ENCODE measurements at regions not wholly inside any gene's neighbourhood (a gene's known extent, or its start where the extent isn't known, plus 50 kb on each side); places are given as distances from the start of the nearest gene placed in this dataset.
A peak's percentile ranks its signal among the peaks of the same experiment; 100 is the strongest.

- no peak for DNase-seq (ENCODE audit: low spot score)
Measured at GRCh38 chr4:135207531-135207930, 1005.9 kb upstream of the PABPC4L start.

- DNase-seq (ENCODE audit: low spot score): no peak
Measured at GRCh38 chr4:135204311-135204710, 1002.7 kb upstream of the PABPC4L start.

GRCh38 chr4:135201081-135201480 is 999.5 kb upstream of the PABPC4L start:
- peak; percentile 10 for DNase-seq (ENCODE audit: low spot score)

GRCh38 chr4:135197641-135198040 is 996.1 kb upstream of the PABPC4L start:
- no peak for DNase-seq (ENCODE audit: low spot score)

- DNase-seq (ENCODE audit: low spot score): no peak
Measured at GRCh38 chr4:135194477-135194876, 992.9 kb upstream of the PABPC4L start.

- peak; percentile 15 for DNase-seq (ENCODE audit: low spot score)
Measured at GRCh38 chr4:135192751-135193535, 991.4 kb upstream of the PABPC4L start.

- DNase-seq (ENCODE audit: low spot score): no peak
Measured at GRCh38 chr4:135191596-135191995, 990.0 kb upstream of the PABPC4L start.

GRCh38 chr4:135186002-135186401 is 984.4 kb upstream of the PABPC4L start:
- no peak for DNase-seq (ENCODE audit: low spot score)

GRCh38 chr4:135185256-135185655 is 983.7 kb upstream of the PABPC4L start:
- no peak for DNase-seq (ENCODE audit: low spot score)

GRCh38 chr4:135184715-135185114 is 983.1 kb upstream of the PABPC4L start:
- DNase-seq (ENCODE audit: low spot score): no peak

GRCh38 chr4:135177321-135177720 is 975.7 kb upstream of the PABPC4L start:
- no peak for DNase-seq (ENCODE audit: low spot score)

- no peak for DNase-seq (ENCODE audit: low spot score)
Measured at GRCh38 chr4:135166661-135167060, 965.1 kb upstream of the PABPC4L start.

- no peak for DNase-seq (ENCODE audit: low spot score)
Measured at GRCh38 chr4:135164601-135165000, 963.0 kb upstream of the PABPC4L start.

GRCh38 chr4:135144498-135144897 is 942.9 kb upstream of the PABPC4L start:
- DNase-seq (ENCODE audit: low spot score): no peak

- DNase-seq (ENCODE audit: low spot score): no peak
Measured at GRCh38 chr4:135124196-135124595, 922.6 kb upstream of the PABPC4L start.

- DNase-seq (ENCODE audit: low spot score): no peak
Measured at GRCh38 chr4:135123632-135124031, 922.0 kb upstream of the PABPC4L start.

GRCh38 chr4:135122457-135122856 is 920.9 kb upstream of the PABPC4L start:
- no peak for DNase-seq (ENCODE audit: low spot score)

GRCh38 chr4:135120195-135120594 is 918.6 kb upstream of the PABPC4L start:
- peak; percentile 3 for DNase-seq (ENCODE audit: low spot score)

- DNase-seq (ENCODE audit: low spot score): no peak
Measured at GRCh38 chr4:135114079-135114478, 912.5 kb upstream of the PABPC4L start.

- no peak for DNase-seq (ENCODE audit: low spot score)
Measured at GRCh38 chr4:135098061-135098460, 896.5 kb upstream of the PABPC4L start.

GRCh38 chr4:135073389-135073788 is 871.8 kb upstream of the PABPC4L start:
- DNase-seq (ENCODE audit: low spot score): no peak

- DNase-seq (ENCODE audit: low spot score): no peak
Measured at GRCh38 chr4:135072553-135072952, 871.0 kb upstream of the PABPC4L start.

- DNase-seq (ENCODE audit: low spot score): no peak
Measured at GRCh38 chr4:135065366-135065765, 863.8 kb upstream of the PABPC4L start.

- DNase-seq (ENCODE audit: low spot score): peak; percentile 5
Measured at GRCh38 chr4:135050086-135050717, 848.6 kb upstream of the PABPC4L start.

Data from AG08396 (cell line).